Neuron (in vitro differentiated cells): ENCODE measurements at regions not wholly inside any gene's neighbourhood (a gene's known extent, or its start where the extent isn't known, plus 50 kb on each side); places are given as distances from the start of the nearest gene placed in this dataset.

Experiments used
- H2AFZ ChIP-seq: one replicate; pipeline ENCODE4 v1.6.1; 2013; ENCODE audit warnings: low read depth, mild to moderate bottlenecking, inconsistent platforms, low read length, moderate library complexity
- H3K27me3 ChIP-seq: one replicate; pipeline ENCODE4 v1.6.1; 2013; ENCODE audit warnings: low read length; ENCODE audit not compliant: insufficient read depth
- H3K36me3 ChIP-seq: one replicate; pipeline ENCODE4 v1.6.1; 2013; ENCODE audit warnings: low read length; ENCODE audit not compliant: insufficient read depth
- H3K4me1 ChIP-seq: one replicate; pipeline ENCODE4 v1.6.1; 2013; ENCODE audit warnings: low read length; ENCODE audit not compliant: insufficient read depth
- H3K4me3 ChIP-seq: 2 replicates; pipeline ENCODE4 v1.5.1; 2013; ENCODE audit warnings: mild to moderate bottlenecking, low read length, moderate library complexity
- H3K9me3 ChIP-seq: one replicate; pipeline ENCODE4 v1.6.1; 2013; ENCODE audit warnings: low read length

- Histone ChIP-seq H3K4me1 (no peaks in the 10 kb centered on the region), H3K27me3 (no peaks in the 10 kb centered on the region), H3K9me3 (no peaks in the 10 kb centered on the region), H3K4me3 (no peak overlapping the region), H2AFZ (no peak overlapping the region), H3K36me3 (no peaks in the 10 kb centered on the region)
Measured at GRCh38 chr13:87736849-87737385, 65.7 kb downstream of the SLITRK5 start.

- no peak overlapping the region for H3K4me3 ChIP-seq
- no peaks in the 10 kb centered on the region for H3K9me3 ChIP-seq
- no peak overlapping the region for H2AFZ ChIP-seq
- H3K36me3 ChIP-seq: no peaks in the 10 kb centered on the region
- H3K27me3 ChIP-seq: no peaks in the 10 kb centered on the region
- no peaks in the 10 kb centered on the region for H3K4me1 ChIP-seq
Measured at GRCh38 chr13:87754097-87754496, 82.9 kb downstream of the SLITRK5 start.

- Histone ChIP-seq H3K4me3 (no peak overlapping the region), H3K9me3 (no peaks in the 10 kb centered on the region), H3K36me3 (no peaks in the 10 kb centered on the region), H3K27me3 (no peaks in the 10 kb centered on the region), H3K4me1 (no peaks in the 10 kb centered on the region), H2AFZ (no peak overlapping the region)
Measured at GRCh38 chr13:87769445-87769844, 98.3 kb downstream of the SLITRK5 start.

- no peak overlapping the region for H2AFZ ChIP-seq
- no peak overlapping the region for H3K4me3 ChIP-seq
Measured at GRCh38 chr13:87777387-87777786, 106.2 kb downstream of the SLITRK5 start.

GRCh38 chr13:87778128-87778527 is 107.0 kb downstream of the SLITRK5 start:
- Histone ChIP-seq H3K4me1 (no peaks in the 10 kb centered on the region), H3K36me3 (no peaks in the 10 kb centered on the region), H3K9me3 (no peaks in the 10 kb centered on the region), H3K4me3 (no peak overlapping the region), H2AFZ (no peak overlapping the region), H3K27me3 (no peaks in the 10 kb centered on the region)

More at GRCh38 chr13:87777387-87777786, 106.2 kb downstream of the SLITRK5 start:
- no peaks in the 10 kb centered on the region for H3K9me3 ChIP-seq
- no peaks in the 10 kb centered on the region for H3K4me1 ChIP-seq
- H3K27me3 ChIP-seq: no peaks in the 10 kb centered on the region
- H3K36me3 ChIP-seq: no peaks in the 10 kb centered on the region

- no peak overlapping the region for H3K4me3 ChIP-seq
- no peaks in the 10 kb centered on the region for H3K9me3 ChIP-seq
- H3K4me1 ChIP-seq: no peaks in the 10 kb centered on the region
- no peak overlapping the region for H2AFZ ChIP-seq
- no peaks in the 10 kb centered on the region for H3K36me3 ChIP-seq
- H3K27me3 ChIP-seq: no peaks in the 10 kb centered on the region
Measured at GRCh38 chr13:87779426-87779825, 108.3 kb downstream of the SLITRK5 start.

GRCh38 chr13:87783366-87783765 is 112.2 kb downstream of the SLITRK5 start:
- H3K27me3 ChIP-seq: no peaks in the 10 kb centered on the region
- no peaks in the 10 kb centered on the region for H3K4me1 ChIP-seq
- H2AFZ ChIP-seq: no peak overlapping the region
- no peak overlapping the region for H3K4me3 ChIP-seq
- H3K36me3 ChIP-seq: no peaks in the 10 kb centered on the region
- H3K9me3 ChIP-seq: no peaks in the 10 kb centered on the region

GRCh38 chr13:87788363-87788762 is 117.2 kb downstream of the SLITRK5 start:
- H2AFZ ChIP-seq: no peak overlapping the region
- no peak overlapping the region for H3K4me3 ChIP-seq
- no peaks in the 10 kb centered on the region for H3K4me1 ChIP-seq
- H3K27me3 ChIP-seq: no peaks in the 10 kb centered on the region
- no peaks in the 10 kb centered on the region for H3K9me3 ChIP-seq
- H3K36me3 ChIP-seq: no peaks in the 10 kb centered on the region

- Histone ChIP-seq H3K36me3 (no peaks in the 10 kb centered on the region), H3K27me3 (no peaks in the 10 kb centered on the region), H3K4me1 (no peaks in the 10 kb centered on the region), H3K4me3 (no peak overlapping the region), H2AFZ (no peak overlapping the region), H3K9me3 (no peaks in the 10 kb centered on the region)
Measured at GRCh38 chr13:87792878-87793277, 121.7 kb downstream of the SLITRK5 start.

GRCh38 chr13:87798536-87798935 is 127.4 kb downstream of the SLITRK5 start:
- Histone ChIP-seq H3K9me3 (no peaks in the 10 kb centered on the region), H3K27me3 (no peaks in the 10 kb centered on the region), H3K4me1 (no peaks in the 10 kb centered on the region), H3K4me3 (no peak overlapping the region), H2AFZ (no peak overlapping the region), H3K36me3 (no peaks in the 10 kb centered on the region)

- no peaks in the 10 kb centered on the region for H3K4me1 ChIP-seq
- H3K36me3 ChIP-seq: no peaks in the 10 kb centered on the region
- no peak overlapping the region for H3K4me3 ChIP-seq
- H2AFZ ChIP-seq: no peak overlapping the region
- H3K9me3 ChIP-seq: no peaks in the 10 kb centered on the region
- H3K27me3 ChIP-seq: no peaks in the 10 kb centered on the region
Measured at GRCh38 chr13:87810391-87810801, 139.2 kb downstream of the SLITRK5 start.

GRCh38 chr13:87810920-87811344 is 139.8 kb downstream of the SLITRK5 start:
- Histone ChIP-seq H3K36me3 (no peaks in the 10 kb centered on the region), H3K4me3 (no peak overlapping the region), H3K27me3 (no peaks in the 10 kb centered on the region), H2AFZ (no peak overlapping the region), H3K9me3 (no peaks in the 10 kb centered on the region), H3K4me1 (no peaks in the 10 kb centered on the region)

GRCh38 chr13:87814403-87814802 is 143.2 kb downstream of the SLITRK5 start:
- Histone ChIP-seq H2AFZ (no peak overlapping the region), H3K4me1 (no peaks in the 10 kb centered on the region), H3K9me3 (no peaks in the 10 kb centered on the region), H3K36me3 (no peaks in the 10 kb centered on the region), H3K4me3 (no peak overlapping the region), H3K27me3 (no peaks in the 10 kb centered on the region)

GRCh38 chr13:87820241-87820640 is 149.1 kb downstream of the SLITRK5 start:
- no peaks in the 10 kb centered on the region for H3K36me3 ChIP-seq
- H2AFZ ChIP-seq: no peak overlapping the region
- H3K9me3 ChIP-seq: no peaks in the 10 kb centered on the region
- H3K27me3 ChIP-seq: no peaks in the 10 kb centered on the region
- no peak overlapping the region for H3K4me3 ChIP-seq
- H3K4me1 ChIP-seq: peaks cover 4% of the 10 kb centered on the region
